Glomerular visceral epithelial cell (primary cell): ENCODE measurements at regions not wholly inside any gene's neighbourhood (a gene's known extent, or its start where the extent isn't known, plus 50 kb on each side); places are given as distances from the start of the nearest gene placed in this dataset.
"Not testable (repeated sequence)": the region's sequence is repeated elsewhere in the genome, so short reads cannot be mapped to it uniquely, and the experiment has no call there.

Source experiments
- DNase-seq: peaks from one replicate; pipeline ENCODE4 v3.0.0-alpha.2; 2016; ENCODE audit errors: extremely low spot score

- DNase-seq, result no peak
Measured at GRCh38 chr14:54010981-54011380, 54.4 kb upstream of the BMP4 start.

GRCh38 chr14:54023027-54023426 lies 66.4 kb upstream of the BMP4 start:
- DNase-seq, result no peak

- peak; percentile 23 for DNase-seq
Measured at GRCh38 chr14:54025661-54026060, 69.0 kb upstream of the BMP4 start.

GRCh38 chr14:54026671-54027070 lies 70.0 kb upstream of the BMP4 start:
- no peak for DNase-seq

- not testable (repeated sequence) for DNase-seq
Measured at GRCh38 chr14:54030996-54031395, 74.4 kb upstream of the BMP4 start.

GRCh38 chr14:54033285-54033684 lies 76.7 kb upstream of the BMP4 start:
- DNase-seq, result not testable (repeated sequence)

GRCh38 chr14:54038724-54039123 lies 82.1 kb upstream of the BMP4 start:
- no peak for DNase-seq

- no peak for DNase-seq
Measured at GRCh38 chr14:54039311-54039710, 82.7 kb upstream of the BMP4 start.

GRCh38 chr14:54040846-54041245 lies 84.2 kb upstream of the BMP4 start:
- peak; percentile 6 for DNase-seq

GRCh38 chr14:54046250-54046649 lies 89.6 kb upstream of the BMP4 start:
- no peak for DNase-seq

GRCh38 chr14:54047645-54048308 lies 91.2 kb upstream of the BMP4 start:
- DNase-seq, result no peak

- no peak for DNase-seq
Measured at GRCh38 chr14:54048311-54048710, 91.7 kb upstream of the BMP4 start.

GRCh38 chr14:54048736-54049135 lies 92.1 kb upstream of the BMP4 start:
- DNase-seq, result peak; percentile 41

- no peak for DNase-seq
Measured at GRCh38 chr14:54050759-54051158, 94.1 kb upstream of the BMP4 start.

GRCh38 chr14:54052696-54053385 lies 96.2 kb upstream of the BMP4 start:
- no peak for DNase-seq

GRCh38 chr14:54053386-54053745 lies 96.7 kb upstream of the BMP4 start:
- DNase-seq, result no peak

GRCh38 chr14:54058505-54058904 lies 101.9 kb upstream of the BMP4 start:
- no peak for DNase-seq

GRCh38 chr14:54083549-54084239 lies 127.1 kb upstream of the BMP4 start:
- no peak for DNase-seq

GRCh38 chr14:54085232-54085761 lies 128.7 kb upstream of the BMP4 start:
- DNase-seq, result no peak

GRCh38 chr14:54085841-54086240 lies 129.2 kb upstream of the BMP4 start:
- DNase-seq, result no peak

GRCh38 chr14:54086767-54087166 lies 130.1 kb upstream of the BMP4 start:
- no peak for DNase-seq

GRCh38 chr14:54087376-54087775 lies 130.8 kb upstream of the BMP4 start:
- DNase-seq, result no peak

GRCh38 chr14:54088271-54088670 lies 131.6 kb upstream of the BMP4 start:
- DNase-seq, result no peak
